Stomach (tissue), 8 donors: ENCODE measurements at regions not wholly inside any gene's neighbourhood (a gene's known extent, or its start where the extent isn't known, plus 50 kb on each side); places are given as distances from the start of the nearest gene placed in this dataset.

ENCODE experiments used
- DNase-seq, 2 donors: peaks; one replicate each; pipeline versions ENCODE4 v3.0.0 to v3.0.0-alpha.2; 2013 to 2019
- H3K27ac ChIP-seq, 5 donors: fragments of 200-600 bp in 4 of 5; sonication (generic) in 4 of 5; one replicate each; pipeline ENCODE4 v1.5.1; 2013 to 2019; ENCODE audit warnings: mild to moderate bottlenecking in 1 of 5, moderate library complexity in 1 of 5
- H3K27me3 ChIP-seq, 3 donors: fragments of 200-600 bp; sonication (generic); one replicate each; pipeline ENCODE4 v1.5.1; 2017 to 2019; ENCODE audit warnings: mixed run types in 1 of 3
- H3K36me3 ChIP-seq, 4 donors: fragments of 200-600 bp; sonication (generic); 1 replicate in 3 of 4; 2 replicates in 1 of 4; pipeline ENCODE4 v1.5.1; 2016 to 2019
- H3K4me1 ChIP-seq, 4 donors: fragments of 200-600 bp; sonication (generic); one replicate each; pipeline ENCODE4 v1.5.1; 2016 to 2019
- H3K4me3 ChIP-seq, 4 donors: fragments of 200-600 bp; sonication (generic) in 3 of 4; one replicate each; pipeline ENCODE4 v1.5.1; 2016 to 2019; ENCODE audit warnings: mild to moderate bottlenecking in 1 of 4
- H3K9me3 ChIP-seq, 4 donors: fragments of 200-600 bp; sonication (generic); one replicate each; pipeline ENCODE4 v1.5.1; 2016 to 2019
- EP300 ChIP-seq: sonication (generic); formaldehyde crosslinking; IDR thresholded peaks from one replicate; pipeline ENCODE4 v1.6.1; 2017; ENCODE audit warnings: antibody characterized with exemption
- POLR2A ChIP-seq, 4 donors: fragments of 450-650 bp; IDR thresholded peaks; one replicate each; pipeline ENCODE4 v1.6.1; 2016; ENCODE audit warnings: antibody characterized with exemption in 4 of 4, control low read depth in 2 of 4, mild to moderate bottlenecking in 1 of 4, moderate library complexity in 1 of 4
- POLR2AphosphoS5 ChIP-seq, 3 donors: sonication (generic); formaldehyde crosslinking; IDR thresholded peaks; one replicate each; pipeline ENCODE4 v1.6.1; 2016; ENCODE audit warnings: antibody characterized with exemption in 3 of 3
- WGBS, 5 donors: extraction: QIAGEN DNeasy Blood & Tissue Kit in 3 of 5; methylation state at CpG; one replicate each; pipeline versions ENCODE4 v1.1.5 to v1.1.7; 2013 to 2018; 5-methylcytosine and 5-hydroxymethylcytosine counted together
- intact Hi-C: fragments of 100-400 bp; cut with DNase I; formaldehyde crosslinking; loops from one replicate; pipeline ENCODE4 v1.15.1; 2023; ENCODE audit warnings: low total_unique reads
- TF ChIP-seq, protein P1 (sequence below), 7 experiments: fragments of 450-650 bp in 4 of 7; fragments of 200-600 bp in 3 of 7; sonication (generic) in 3 of 7; IDR thresholded peaks; one replicate each; pipeline ENCODE4 v1.5.1; 2016 to 2019; ENCODE audit warnings: antibody characterized with exemption in 7 of 7, control low read depth in 2 of 7, mild to moderate bottlenecking in 1 of 7
- donor health status: healthy with polysubstance abuse.
- donor health status: Bipolar disorder and iron deficiency.
- donor health status: healthy.

GRCh38 chr12:62016021-62016420 lies 244.2 kb upstream of the USP15 start:
- Histone ChIP-seq H3K9me3 (no peaks in the 10 kb centered on the region), H3K36me3 (no peaks in the 10 kb centered on the region), H3K4me1 (no peaks in the 10 kb centered on the region), H3K27ac (no peak overlapping the region), H3K27me3 (no peaks in the 10 kb centered on the region), H3K4me3 (no peak overlapping the region)
- TF ChIP-seq, protein P1, sequence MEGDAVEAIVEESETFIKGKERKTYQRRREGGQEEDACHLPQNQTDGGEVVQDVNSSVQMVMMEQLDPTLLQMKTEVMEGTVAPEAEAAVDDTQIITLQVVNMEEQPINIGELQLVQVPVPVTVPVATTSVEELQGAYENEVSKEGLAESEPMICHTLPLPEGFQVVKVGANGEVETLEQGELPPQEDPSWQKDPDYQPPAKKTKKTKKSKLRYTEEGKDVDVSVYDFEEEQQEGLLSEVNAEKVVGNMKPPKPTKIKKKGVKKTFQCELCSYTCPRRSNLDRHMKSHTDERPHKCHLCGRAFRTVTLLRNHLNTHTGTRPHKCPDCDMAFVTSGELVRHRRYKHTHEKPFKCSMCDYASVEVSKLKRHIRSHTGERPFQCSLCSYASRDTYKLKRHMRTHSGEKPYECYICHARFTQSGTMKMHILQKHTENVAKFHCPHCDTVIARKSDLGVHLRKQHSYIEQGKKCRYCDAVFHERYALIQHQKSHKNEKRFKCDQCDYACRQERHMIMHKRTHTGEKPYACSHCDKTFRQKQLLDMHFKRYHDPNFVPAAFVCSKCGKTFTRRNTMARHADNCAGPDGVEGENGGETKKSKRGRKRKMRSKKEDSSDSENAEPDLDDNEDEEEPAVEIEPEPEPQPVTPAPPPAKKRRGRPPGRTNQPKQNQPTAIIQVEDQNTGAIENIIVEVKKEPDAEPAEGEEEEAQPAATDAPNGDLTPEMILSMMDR (IDR thresholded peaks at IDR 0.05): no peak
- TF ChIP-seq POLR2AphosphoS5 (IDR thresholded peaks at IDR 0.05): no peak
- TF ChIP-seq POLR2A (IDR thresholded peaks at IDR 0.05): no peak
- TF ChIP-seq EP300: no peak
- no peak for DNase-seq
- WGBS, 5 donors: 64 to 73% (median 68%) methylated on average over 3 of the region's 3 CpGs
- intact Hi-C loops: no loop called here

- DNase-seq: no peak
- intact Hi-C loops: no loop called here
- WGBS, 5 donors: 86 to 93% (median 89%) methylated on average over 6 of the region's 6 CpGs
These were observed 238.4 kb upstream of the USP15 start for GRCh38 chr12:62021808-62022207.

DNA sequence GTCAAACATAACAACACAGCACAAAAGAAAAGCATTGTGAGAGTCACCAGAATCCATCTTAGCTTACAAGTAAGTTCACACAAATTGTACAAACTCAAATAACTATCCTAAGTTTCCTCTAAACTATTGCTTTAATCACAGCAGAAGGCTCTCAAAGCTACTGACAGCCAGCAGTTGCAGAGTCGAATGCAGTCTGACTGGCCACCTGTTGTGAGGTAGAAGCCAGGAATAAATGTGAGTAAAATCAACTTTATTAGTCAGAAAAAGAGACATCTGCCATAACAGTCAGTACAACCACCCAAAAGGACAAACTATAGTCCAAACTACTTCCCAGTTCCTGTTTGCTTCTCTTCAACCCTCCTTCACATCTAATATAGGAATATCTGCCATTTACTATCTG lies 231.7 kb upstream of the USP15 start:
- 68 to 88% (median 75%) methylated on average over 1 of the region's 1 CpG for WGBS, 5 donors
- no peak overlapping the region for H3K4me3 ChIP-seq
- no peak overlapping the region for H3K27ac ChIP-seq
- TF ChIP-seq POLR2A (IDR thresholded peaks at IDR 0.05) (no peak), POLR2AphosphoS5 (IDR thresholded peaks at IDR 0.05) (no peak), EP300 (no peak)
- TF ChIP-seq, protein P1 (IDR thresholded peaks at IDR 0.05): no peak
- H3K36me3 ChIP-seq: no peaks in the 10 kb centered on the region
- no peaks in the 10 kb centered on the region for H3K4me1 ChIP-seq
- H3K9me3 ChIP-seq: no peaks in the 10 kb centered on the region
- no peaks in the 10 kb centered on the region for H3K27me3 ChIP-seq
- no peak for DNase-seq
- intact Hi-C loops: no loop called here

More at GRCh38 chr12:62021808-62022207, 238.4 kb upstream of the USP15 start:
- H3K27ac ChIP-seq: no peak overlapping the region
- TF ChIP-seq POLR2AphosphoS5 (IDR thresholded peaks at IDR 0.05) (no peak), POLR2A (IDR thresholded peaks at IDR 0.05) (no peak), EP300 (no peak)
- TF ChIP-seq, protein P1 (IDR thresholded peaks at IDR 0.05): no peak
- no peaks in the 10 kb centered on the region for H3K9me3 ChIP-seq
- no peaks in the 10 kb centered on the region for H3K36me3 ChIP-seq
- no peaks in the 10 kb centered on the region for H3K4me1 ChIP-seq
- H3K27me3 ChIP-seq: no peaks in the 10 kb centered on the region
- H3K4me3 ChIP-seq: no peak overlapping the region

DNA sequence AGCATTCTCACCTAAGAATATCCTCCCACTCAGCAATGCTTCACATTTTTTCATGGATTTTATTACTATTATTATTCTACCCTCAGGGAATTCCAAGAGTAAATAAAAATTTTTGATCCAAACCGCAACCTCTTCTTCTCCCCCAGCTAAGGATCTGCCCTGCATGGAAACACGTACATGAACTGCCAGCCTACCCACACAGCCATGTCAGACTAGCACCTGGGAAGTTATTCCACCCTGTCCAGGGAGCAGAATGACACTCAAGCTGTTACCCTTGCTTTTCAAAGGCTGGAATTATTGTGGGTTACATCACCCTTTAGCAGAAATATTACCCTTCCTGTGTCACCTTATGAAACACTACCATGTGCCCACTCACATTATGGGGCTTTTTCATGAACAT lies 227.3 kb upstream of the USP15 start:
- H3K36me3 ChIP-seq: no peaks in the 10 kb centered on the region
- H3K9me3 ChIP-seq: no peaks in the 10 kb centered on the region
- no peak overlapping the region for H3K4me3 ChIP-seq
- DNase-seq: no peak
- WGBS, 5 donors: 72 to 95% (median 83%) methylated on average over 2 of the region's 2 CpGs
- TF ChIP-seq, protein P1 (IDR thresholded peaks at IDR 0.05): no peak
- TF ChIP-seq EP300: no peak
- no peak for TF ChIP-seq POLR2AphosphoS5 (IDR thresholded peaks at IDR 0.05)
- TF ChIP-seq POLR2A (IDR thresholded peaks at IDR 0.05): no peak
- H3K27me3 ChIP-seq: no peaks in the 10 kb centered on the region
- intact Hi-C loops: no loop called here
- no peak overlapping the region for H3K27ac ChIP-seq
- no peaks in the 10 kb centered on the region for H3K4me1 ChIP-seq
